D341Med (cell line): ENCODE measurements at regions not wholly inside any gene's neighbourhood (a gene's known extent, or its start where the extent isn't known, plus 50 kb on each side); places are given as distances from the start of the nearest gene placed in this dataset.

Experiments
- DNase-seq: peaks from one replicate; pipeline ENCODE4 v3.0.0; 2012; ENCODE audit warnings: low spot score

DNA sequence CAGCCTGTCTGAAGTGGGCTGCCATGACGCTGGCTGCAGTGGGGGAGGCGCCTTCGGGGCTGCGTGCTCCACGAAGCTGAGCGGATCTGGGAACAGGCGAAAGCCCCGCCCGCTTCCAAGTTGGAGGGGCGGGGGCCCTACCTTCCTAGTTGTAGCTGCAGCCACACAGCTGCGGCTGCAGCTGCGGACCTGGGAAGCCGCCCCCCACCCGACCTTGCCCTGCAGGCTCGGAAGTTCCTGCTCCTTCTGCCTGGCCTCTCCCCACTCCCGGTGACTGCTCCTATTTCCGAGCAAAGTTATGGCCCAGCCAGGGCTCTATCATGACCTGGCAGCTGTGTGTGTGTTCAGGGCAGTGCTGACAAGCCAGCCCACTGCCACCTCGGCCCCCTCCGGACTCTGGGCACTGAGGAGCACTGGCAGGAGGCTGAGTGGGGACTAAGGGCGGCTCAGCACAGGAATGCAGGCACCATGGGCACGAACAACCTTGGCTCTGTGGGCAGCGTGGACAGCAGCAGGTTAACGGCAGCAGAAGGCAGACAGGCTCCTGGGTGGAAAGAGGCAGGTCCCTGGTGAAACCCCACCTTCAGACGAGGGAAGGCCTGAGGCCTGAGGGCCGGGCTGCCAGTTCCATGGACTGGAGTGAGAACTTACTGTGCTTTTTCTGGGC lies 352.4 kb upstream of the TMCO5A start:
- DNase-seq, result no peak

DNA sequence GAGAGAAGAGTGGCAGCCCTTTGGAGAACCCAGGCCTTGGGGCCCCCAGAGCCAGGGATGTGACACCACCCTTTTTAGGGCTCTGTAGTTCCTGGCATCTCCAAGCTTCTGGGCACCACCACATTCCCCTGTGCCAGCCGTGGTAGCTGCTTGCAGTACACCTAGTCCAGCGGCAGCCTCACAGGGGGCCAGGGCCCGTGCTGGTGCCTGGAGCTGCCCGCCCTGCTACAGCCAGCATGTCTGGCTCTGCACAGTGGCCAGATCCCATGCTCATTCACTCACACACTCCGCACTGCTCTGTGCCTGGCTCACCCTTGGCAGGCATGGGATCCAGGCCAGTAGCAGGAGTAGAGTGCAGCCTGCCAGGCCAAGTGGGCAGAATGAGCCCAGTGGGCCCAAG lies 351.6 kb upstream of the TMCO5A start:
- no peak for DNase-seq

DNA sequence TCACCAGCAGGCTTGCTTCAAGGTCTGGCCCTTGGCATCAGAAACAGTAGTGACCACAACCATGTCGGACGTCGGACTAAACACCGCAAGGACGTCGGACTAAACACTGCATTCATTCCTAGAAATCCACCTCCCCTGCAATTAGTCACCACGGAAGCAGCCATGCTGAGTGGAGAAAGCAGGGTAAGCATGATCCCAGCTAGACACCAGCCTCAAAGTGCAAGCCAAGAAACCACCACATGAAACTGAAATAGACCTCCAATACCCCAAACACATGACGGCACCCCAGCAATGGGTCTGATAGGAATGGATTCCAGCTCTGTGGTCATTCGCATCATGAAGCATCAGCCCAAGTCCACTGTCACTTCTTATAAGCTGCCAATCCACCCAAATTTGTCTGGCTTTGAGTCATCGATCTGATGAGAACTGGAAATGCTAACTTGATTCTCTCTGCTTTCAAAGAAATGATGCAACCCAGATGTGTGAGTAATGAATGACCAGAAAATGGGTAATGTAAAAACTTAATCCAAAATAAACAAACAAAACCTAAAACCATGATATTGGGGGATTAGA lies 348.3 kb upstream of the TMCO5A start:
- no peak for DNase-seq

DNA sequence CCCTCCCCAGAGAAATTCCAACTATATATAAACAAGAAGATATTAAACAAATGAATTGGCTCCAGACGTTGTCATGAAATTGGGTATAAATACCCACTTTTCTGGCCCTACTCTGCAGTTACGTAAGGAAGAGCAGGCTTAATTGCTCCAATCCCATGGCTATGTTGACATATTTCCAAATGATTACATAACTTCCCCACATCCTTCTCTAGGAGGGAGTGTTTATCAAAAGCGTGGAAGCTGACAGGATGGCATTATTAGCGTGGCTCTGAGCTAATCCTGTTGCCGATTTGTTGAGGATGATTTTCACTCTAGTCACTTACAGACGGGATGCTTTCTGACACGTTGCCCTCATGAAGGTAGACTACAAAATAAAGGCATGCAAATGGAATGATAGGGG lies 347.5 kb upstream of the TMCO5A start:
- no peak for DNase-seq

DNA sequence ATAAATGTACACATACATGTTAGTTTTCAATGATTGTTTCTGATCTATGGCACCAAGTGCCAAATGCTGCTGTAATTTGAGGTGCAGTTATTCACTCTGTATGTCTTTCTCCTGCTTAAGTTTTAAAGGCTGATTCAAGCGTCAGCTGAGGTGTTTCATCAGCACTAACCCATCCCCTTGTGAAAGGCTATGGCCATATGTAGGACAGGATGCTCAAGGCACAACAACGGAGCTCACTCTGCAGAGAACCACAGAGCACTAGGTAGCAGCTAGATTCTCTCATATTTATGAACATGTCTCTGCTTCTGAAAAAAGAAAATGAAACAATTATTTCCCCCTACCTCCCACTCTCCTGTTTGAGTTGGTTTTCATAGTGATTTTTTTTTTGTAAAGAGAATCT lies 340.0 kb upstream of the TMCO5A start:
- DNase-seq, result no peak

DNA sequence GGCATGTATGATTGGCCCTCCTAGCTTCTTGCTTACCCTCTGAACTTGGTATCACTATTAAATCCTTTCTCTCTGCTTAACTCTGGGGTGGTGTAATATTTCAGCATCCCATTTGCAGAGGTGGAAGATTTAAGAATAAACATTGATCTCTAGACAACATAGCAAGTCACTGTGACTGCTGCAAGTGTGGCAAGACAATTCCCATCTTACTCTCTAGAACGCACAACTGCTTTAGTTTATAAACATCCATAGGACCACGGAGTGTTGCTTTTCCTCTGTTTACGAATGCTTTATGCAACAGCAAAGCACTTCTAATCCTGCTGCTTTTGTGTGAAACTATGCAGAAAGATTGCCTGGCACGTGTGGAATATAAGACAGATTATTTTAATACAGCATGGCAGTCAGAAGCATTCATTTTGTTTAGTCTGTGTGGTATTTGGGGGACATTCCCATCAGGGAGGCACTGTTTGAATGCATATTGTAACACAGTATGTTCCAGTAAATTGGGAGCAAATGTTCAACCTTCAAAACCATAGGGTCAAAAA lies 338.9 kb upstream of the TMCO5A start:
- DNase-seq, result no peak

DNA sequence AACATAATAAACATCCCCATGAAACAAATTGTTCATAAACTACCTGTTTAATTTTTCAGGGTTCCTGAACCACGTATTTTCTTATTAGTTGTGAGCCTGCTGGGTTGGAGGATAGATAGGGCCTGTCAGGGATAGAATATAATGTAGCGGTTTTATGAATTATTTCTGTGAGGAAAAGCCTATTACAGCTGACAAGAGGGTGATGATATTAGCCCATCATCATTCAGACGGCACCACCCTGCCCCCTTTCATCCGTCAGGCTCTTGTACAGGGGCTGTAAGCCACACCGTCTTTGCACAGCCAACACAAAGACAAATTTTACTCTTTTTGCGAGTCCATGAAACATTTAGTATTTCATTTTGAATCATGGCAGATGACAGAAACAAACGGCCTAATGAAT lies 335.3 kb upstream of the TMCO5A start:
- no peak for DNase-seq

DNA sequence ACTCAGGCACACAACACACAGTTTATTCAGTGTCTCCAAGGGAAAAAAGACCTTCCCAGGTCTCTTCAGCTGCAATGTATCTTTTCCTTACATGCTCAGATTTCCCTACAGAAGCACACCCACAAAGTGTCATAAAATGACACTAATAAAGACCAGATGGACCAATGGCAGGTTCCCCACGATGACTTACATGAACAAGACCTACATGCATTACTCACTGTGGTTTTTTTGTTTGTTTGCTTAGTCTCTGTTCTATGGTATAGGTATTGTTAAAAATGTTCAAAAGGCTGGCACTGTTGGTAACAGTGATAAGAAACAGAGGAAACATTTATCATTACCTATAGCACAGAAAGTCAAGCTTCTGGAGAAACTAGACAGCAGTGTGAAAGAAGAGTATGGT lies 318.2 kb upstream of the TMCO5A start:
- DNase-seq, result no peak

DNA sequence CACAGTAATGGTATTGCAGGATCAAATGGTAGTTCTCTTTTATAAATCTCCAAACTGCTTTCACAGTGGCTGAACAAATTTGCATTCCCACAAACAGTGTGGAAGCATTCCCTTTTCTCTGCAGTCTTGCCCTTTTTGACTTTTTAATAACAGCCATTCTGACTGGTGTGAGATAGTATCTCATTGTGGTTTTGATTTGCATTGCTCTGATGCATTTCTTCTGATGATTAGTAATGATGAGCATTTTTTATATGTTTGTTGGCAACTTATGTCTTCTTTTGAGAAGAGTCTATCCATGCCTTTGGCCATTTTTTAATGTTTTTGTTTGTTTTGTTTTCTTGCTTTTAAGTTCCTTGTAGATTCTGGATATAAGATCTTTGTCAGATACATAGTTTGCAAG lies 316.1 kb upstream of the TMCO5A start:
- no peak for DNase-seq

DNA sequence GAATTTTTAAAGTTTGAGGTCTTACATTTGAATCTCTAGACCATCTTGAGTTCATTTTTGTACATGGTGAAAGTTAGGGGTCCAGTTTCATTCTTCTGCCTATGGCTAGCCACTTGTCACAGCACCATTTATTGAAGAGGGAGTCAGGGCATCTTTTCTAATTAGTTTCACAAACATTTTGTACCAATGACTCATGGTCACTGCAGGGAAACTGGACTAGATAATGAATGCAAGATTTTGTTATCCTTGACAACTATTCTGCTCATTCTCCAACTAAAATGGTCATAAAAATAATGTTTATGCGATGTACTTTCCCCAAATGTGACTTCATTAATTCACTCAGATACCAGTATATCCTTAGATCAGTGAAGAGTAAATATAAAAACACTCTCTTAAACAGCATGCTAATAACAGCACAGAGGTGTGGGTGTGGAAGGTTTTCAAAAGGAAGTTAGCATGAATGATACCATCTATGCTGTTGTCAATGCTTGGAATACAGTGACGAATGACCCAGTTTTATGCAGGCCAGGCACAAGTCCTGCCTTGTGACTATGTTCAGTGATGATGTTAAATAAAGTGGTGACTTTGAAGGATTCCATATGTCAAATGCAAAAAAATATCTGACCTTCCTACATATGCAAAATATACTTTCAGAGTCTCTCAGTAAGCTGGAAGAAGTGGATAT lies 314.9 kb upstream of the TMCO5A start:
- DNase-seq, result no peak

DNA sequence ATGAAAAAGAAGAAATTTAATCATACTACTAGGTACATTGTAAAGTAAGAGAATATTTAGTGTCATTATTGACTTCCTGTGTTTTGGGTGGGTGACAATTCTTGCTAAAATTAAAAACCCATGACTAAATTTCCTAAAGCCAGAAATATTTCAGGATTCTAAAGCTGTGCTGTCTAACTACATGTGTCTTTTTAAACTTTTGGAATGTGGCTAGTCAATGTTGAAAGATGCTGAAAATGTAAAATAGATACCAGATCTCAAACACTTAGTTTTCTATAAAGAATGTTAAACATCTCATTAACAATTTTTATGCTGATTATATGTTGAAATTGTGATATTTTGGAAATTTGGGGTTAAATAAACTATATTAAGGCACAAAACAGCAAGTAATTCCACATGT lies 308.9 kb upstream of the TMCO5A start:
- no peak for DNase-seq

DNA sequence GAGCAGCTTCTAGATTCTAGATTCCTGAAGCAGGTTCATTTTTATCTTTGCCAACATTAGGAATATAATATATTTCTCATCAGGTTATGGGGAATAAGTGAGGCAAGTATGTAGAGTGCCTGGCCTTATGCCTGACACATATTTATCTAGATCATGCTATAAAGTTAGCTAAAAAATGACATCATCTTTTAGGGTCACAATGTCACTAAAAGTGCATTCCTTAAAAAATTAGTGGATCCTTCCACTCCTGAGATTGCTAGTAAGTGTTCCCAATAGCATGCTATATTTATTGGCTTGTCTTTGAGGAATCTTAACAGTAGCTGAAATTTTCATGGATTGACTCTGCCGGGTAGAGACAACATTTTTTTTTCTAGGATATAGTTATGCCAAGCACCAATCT lies 305.9 kb upstream of the TMCO5A start:
- DNase-seq, result no peak

DNA sequence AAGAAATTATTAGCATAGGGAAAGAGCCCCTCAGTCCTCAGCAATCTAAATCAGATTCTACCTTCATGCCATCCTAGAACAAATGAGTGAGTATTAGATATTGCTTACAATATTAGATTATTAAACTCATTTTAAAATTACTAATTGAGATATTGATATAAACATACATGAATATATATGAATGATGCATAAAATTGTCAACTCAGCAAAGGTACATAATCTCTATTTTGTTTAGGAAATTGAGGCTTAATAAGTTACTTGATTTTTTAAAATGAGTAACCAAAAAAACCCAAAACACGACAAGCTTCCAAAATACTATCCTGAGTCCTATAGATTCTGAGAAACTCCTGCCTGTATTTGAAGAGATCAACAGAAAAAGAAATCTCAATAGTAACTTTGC lies 297.7 kb upstream of the TMCO5A start:
- DNase-seq, result no peak

DNA sequence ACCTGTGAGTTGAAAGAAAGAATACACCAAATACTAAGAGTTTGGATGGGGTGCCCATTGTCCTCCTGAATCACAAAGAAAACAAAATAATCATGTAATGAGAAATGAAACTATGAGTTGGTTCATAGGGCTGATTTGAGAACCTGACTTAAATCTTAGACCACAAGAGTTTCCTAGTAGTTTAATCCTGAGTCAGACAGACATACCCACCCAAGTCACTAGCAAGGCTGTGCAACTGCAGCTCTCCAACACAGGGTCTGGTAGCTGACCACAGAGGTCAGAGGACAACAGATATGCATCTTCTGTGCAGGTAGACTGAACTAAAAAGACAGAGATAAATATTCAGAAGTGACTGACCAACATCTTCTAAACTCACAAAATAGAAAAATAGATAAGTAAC lies 296.3 kb upstream of the TMCO5A start:
- no peak for DNase-seq

DNA sequence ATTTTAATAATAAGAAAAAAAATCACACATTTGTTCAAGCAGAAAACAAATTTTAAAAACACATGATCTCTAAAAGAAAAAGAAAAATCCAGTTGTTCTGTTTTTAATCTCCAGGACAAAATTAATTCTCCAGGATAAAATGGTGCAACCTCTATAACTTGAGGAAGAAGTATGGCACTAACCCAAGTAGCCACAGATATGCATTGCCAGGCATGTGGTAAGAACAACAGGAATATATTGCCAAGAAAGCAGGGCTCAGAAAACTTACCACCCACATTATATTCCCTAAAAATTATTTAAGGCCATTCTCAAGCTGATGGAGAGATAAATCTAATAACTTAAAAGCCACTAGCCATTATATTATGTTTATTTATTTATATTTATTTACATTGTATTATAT lies 295.7 kb upstream of the TMCO5A start:
- DNase-seq, result no peak

DNA sequence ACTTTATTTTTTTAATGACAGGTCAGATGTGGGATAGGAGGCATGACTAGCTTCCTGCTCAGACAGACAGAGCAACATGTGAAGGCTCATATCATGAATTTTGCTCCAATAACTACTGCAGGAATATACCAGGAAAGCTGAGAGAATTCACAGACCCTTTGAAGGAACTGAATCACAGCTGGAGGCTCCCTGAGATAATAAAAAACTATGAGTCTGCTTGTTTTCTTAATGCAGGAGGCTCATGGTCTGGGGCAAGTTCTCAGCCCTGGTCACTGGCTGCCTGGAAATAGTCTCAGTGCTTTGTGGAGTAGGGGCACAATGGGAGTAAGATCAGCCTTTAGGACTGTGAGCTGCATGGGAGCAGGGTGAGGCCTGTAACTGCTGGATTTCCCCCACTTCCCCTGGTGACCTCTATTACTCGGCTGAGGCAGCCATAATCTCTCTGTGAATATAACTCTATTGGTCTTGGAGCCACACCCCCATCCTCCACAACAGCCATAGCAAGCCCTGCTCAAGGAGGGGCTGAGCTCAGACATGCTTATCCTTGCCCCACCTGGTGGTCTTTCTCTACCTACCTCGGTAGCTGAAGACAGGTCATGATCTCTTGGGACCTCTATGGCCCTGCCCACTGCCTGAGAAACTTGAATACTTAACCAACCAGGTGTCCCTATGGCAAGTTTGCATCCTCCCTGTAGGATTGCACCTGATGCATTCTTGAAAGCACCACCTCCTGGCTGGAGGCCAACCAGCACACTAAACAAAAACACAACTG lies 281.6 kb upstream of the TMCO5A start:
- no peak for DNase-seq

DNA sequence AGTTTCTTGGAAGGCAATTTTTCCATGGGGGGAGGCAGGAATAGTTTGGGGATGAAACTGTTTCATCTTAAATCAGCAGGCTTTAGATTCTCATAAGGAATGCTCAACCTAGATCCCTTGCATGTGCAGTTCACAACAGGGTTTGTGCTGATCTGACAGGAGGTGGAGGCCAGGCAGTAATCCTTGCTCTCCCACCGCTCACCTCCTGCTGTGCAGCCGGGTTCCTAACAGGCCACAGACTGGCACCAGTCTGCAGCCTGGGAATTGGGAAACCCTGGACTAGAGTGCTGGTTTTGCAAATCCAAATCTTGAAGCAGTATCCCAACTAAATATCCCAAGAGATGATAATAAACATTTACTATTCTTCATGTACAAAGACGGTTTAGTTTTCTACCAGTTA lies 256.3 kb upstream of the TMCO5A start:
- DNase-seq, result no peak

DNA sequence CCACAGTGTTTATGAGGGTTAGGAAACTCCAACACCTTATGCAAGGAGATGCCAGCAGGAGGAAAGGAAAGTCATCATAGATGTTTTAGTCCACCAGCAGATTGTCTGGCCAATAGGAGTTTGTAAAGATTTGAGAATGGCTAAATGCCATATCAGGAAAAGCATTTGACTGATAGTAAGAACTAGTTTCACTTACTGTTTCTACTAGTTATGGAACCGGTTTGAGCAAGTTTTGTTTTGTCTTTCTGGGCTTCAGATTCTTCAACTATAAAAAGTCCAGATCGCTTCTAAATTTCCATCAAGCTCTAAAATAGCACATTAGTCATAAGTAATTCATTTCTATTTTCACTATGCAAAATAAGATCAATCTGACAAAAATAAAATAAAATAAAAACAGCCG lies 254.8 kb upstream of the TMCO5A start:
- DNase-seq, result no peak

DNA sequence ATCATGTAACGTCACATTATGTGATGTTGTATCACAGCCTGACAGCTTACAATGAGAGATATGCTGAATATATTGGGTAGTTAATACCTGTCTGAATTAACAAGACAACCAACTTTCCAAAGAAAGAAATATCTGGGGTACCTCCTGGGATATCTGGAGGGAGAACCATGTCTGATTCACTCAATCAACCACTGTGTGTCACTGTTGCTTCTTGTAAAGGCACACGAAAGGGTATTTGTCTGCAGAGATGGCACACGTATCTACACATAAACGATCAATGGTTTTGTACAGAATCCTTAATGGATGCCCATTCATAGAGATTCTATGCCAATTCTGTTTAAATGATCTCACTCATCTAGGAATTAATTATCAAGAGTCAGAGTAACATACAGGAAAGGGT lies 252.1 kb upstream of the TMCO5A start:
- DNase-seq, result no peak

DNA sequence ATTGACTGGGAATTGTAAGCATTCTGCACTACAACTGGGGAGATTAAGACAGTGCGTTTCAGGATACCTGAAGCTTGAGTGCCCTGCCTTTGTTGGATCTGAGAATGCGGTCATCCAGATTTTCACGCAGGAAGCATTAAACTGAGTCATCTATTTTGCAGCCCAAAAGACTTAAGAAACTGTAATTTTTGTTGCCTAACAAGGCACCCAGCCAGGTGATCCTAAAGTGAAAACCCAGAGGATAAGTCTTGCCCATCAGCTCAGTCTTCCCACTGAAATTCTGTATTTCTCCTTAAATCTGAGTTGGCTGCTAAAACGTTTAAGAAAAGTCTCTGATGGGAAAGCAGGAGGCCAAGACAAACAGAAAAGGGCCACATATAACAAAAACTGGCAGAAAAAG lies 242.5 kb upstream of the TMCO5A start:
- DNase-seq, result no peak

DNA sequence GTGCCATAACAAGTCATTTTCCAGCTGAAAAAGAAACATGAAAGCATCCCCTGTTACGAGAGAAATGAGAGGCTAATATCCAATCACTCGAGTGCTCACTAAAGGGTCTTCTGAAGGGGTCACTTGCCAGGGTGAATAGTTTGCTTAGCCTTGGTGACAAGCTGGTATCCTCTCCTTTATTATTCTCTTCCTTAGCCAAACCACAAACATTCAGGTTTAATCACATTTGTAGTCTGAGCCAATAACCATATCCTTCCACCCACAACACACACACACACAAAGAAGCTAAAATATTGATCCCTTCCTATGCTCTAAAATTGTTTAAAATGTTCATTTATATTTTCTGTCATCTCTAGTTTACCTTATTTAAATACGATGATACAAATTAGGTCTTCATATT lies 240.5 kb upstream of the TMCO5A start:
- DNase-seq, result no peak

DNA sequence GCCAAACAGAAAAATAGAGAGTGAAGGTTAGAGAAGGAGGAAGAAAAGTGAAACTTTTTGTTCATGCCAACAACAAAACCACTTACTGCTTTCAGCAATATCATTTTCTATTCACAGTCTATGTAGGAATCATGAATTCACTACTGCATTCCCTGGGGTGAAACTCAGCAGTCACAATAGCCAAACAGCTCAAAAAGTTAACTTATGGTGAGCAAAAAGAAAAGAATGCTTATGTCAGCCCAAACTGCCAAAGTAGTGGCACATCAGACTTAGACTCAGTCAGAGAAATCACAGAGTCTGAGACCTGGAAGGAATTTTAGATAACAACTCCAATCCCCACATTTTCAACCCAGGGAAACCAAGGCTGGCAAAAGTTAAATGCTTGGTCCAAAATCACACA lies 238.7 kb upstream of the TMCO5A start:
- DNase-seq, result no peak

DNA sequence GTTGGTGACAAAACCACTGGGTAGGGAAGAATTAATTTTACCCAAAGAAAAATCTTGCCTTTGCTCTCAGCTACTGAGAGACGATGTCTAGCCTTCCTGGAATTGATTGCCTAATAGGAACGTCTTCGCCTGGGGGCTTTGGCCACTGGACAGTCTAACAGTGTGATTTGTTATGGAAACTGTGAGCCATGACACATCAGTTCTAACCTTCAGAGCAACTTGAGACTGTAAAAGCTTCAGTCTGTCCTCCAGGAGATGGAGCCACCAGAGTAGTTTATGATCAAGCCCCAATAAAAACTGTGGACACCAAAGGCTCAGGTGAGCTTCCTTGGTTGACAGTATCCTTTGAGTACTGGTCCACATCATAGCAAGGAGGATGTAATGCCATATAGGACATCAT lies 235.8 kb upstream of the TMCO5A start:
- no peak for DNase-seq
